ENCODE measurements at regions not wholly inside any gene's neighbourhood (a gene's known extent, or its start where the extent isn't known, plus 50 kb on each side); places are given as distances from the start of the nearest gene placed in this dataset.
A peak's percentile ranks its signal among the peaks of the same experiment; 100 is the strongest.

DNA sequence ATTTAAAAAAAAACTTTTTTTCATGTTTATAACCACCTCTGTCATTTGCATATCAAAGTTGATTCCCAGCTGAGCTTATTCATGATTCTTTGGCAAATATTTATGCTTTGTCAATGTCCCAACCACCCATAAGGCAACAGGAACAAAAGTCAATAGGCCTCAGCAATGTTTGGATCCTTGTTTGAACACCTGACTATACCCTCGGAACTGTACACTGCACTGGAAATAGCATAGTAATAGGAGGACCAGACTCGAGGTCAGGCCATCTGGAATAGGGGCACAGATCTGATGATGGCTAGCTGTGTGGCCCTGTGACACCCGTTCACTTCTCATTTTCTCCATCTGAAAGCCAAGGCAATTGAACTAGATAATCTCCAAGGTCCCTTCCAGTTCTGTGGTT, 301.7 kb upstream of the ATP11B start:
- TF ChIP-seq, protein P1, sequence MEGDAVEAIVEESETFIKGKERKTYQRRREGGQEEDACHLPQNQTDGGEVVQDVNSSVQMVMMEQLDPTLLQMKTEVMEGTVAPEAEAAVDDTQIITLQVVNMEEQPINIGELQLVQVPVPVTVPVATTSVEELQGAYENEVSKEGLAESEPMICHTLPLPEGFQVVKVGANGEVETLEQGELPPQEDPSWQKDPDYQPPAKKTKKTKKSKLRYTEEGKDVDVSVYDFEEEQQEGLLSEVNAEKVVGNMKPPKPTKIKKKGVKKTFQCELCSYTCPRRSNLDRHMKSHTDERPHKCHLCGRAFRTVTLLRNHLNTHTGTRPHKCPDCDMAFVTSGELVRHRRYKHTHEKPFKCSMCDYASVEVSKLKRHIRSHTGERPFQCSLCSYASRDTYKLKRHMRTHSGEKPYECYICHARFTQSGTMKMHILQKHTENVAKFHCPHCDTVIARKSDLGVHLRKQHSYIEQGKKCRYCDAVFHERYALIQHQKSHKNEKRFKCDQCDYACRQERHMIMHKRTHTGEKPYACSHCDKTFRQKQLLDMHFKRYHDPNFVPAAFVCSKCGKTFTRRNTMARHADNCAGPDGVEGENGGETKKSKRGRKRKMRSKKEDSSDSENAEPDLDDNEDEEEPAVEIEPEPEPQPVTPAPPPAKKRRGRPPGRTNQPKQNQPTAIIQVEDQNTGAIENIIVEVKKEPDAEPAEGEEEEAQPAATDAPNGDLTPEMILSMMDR (IDR thresholded peaks at IDR 0.05; ENCODE audit: borderline replicate concordance, extremely low read depth, insufficient read depth), result no peak
- intact Hi-C loops (cut with DNase I), result no loop called here
- H3K27ac ChIP-seq (ENCODE audit: low read depth in 2 of 2, low read length in 2 of 2), result no peak overlapping the region
- no peaks in the 10 kb centered on the region for H3K36me3 ChIP-seq (ENCODE audit: control insufficient read depth in 2 of 3, insufficient read depth in 3 of 3, low read length in 3 of 3)
- peaks cover 0 to 3% (median 0%) of the 10 kb centered on the region in 3 donors for H3K4me1 ChIP-seq (ENCODE audit: control insufficient read depth in 2 of 3, insufficient read depth in 2 of 3, low read depth in 1 of 3, low read length in 3 of 3)
- H3K9ac ChIP-seq (ENCODE audit: low read length in 3 of 3), result no peak overlapping the region
- H3K9me3 ChIP-seq (ENCODE audit: control insufficient read depth in 2 of 3, insufficient read depth in 1 of 3, low read length in 3 of 3), result no peaks in the 10 kb centered on the region
- no peaks in the 10 kb centered on the region for H3K27me3 ChIP-seq (ENCODE audit: control insufficient read depth, insufficient read depth, low read length)
- no peak for DNase-seq
- no peak overlapping the region for H3K4me3 ChIP-seq (ENCODE audit: low read length in 3 of 3)
- FAIRE-seq, result no peak

DNA sequence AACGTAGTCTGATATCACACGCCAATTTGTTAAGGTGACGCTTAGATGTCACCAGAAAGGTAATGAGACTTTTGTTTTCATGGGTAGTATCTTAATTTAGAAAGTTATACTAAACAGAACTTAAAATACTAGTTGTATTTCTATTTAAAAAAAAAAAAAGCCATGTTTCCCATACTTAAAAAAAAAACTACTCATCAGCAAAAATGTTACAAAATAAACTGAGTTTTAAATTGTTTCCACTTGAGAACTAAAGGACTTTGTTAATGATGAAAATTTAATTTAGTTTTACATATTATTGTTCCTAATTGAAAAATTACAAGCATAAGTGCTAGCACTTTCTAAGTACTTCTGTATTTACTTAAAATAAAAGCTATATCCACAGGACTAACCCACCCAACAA, 300.8 kb upstream of the ATP11B start:
- no peaks in the 10 kb centered on the region for H3K27me3 ChIP-seq (ENCODE audit: control insufficient read depth, insufficient read depth, low read length)
- H3K36me3 ChIP-seq (ENCODE audit: control insufficient read depth in 2 of 3, insufficient read depth in 3 of 3, low read length in 3 of 3), result no peaks in the 10 kb centered on the region
- H3K4me1 ChIP-seq (ENCODE audit: control insufficient read depth in 2 of 3, insufficient read depth in 2 of 3, low read depth in 1 of 3, low read length in 3 of 3), result peaks cover 0 to 3% (median 0%) of the 10 kb centered on the region in 3 donors
- H3K27ac ChIP-seq (ENCODE audit: low read depth in 2 of 2, low read length in 2 of 2), result no peak overlapping the region
- intact Hi-C loops (cut with DNase I), result no loop called here
- no peak overlapping the region for H3K9ac ChIP-seq (ENCODE audit: low read length in 3 of 3)
- FAIRE-seq, result no peak
- no peaks in the 10 kb centered on the region for H3K9me3 ChIP-seq (ENCODE audit: control insufficient read depth in 2 of 3, insufficient read depth in 1 of 3, low read length in 3 of 3)
- no peak overlapping the region for H3K4me3 ChIP-seq (ENCODE audit: low read length in 3 of 3)
- TF ChIP-seq, protein P1 (IDR thresholded peaks at IDR 0.05; ENCODE audit: borderline replicate concordance, extremely low read depth, insufficient read depth), result no peak
- DNase-seq, result no peak

DNA sequence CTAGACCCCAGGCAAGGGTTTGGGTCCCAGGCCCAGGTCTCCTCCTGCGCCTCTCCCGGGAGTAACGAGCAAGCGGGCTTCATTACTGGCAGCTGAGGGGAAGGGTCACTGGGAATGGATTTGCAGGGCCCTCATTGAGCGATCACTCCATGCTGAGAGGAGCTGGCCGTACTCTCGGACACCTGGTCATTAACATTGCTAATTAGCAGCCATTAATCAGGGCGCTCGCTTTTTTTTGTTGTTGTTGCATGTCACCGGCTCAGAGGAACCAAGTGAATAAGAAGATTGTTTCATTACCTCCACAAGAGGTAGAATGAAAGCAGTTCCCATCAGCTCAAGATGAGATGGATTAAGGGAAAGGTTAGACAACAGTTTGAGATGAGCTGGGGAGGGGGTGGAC, 293.0 kb upstream of the ATP11B start:
- DNase-seq (no peak), FAIRE-seq (no peak)
- Histone ChIP-seq H3K9ac (ENCODE audit: low read length in 3 of 3) (no peak overlapping the region), H3K9me3 (ENCODE audit: control insufficient read depth in 2 of 3, insufficient read depth in 1 of 3, low read length in 3 of 3) (no peaks in the 10 kb centered on the region), H3K4me3 (ENCODE audit: low read length in 3 of 3) (no peak overlapping the region), H3K4me1 (ENCODE audit: control insufficient read depth in 2 of 3, insufficient read depth in 2 of 3, low read depth in 1 of 3, low read length in 3 of 3) (no peaks in the 10 kb centered on the region), H3K27me3 (ENCODE audit: control insufficient read depth, insufficient read depth, low read length) (no peaks in the 10 kb centered on the region), H3K36me3 (ENCODE audit: control insufficient read depth in 2 of 3, insufficient read depth in 3 of 3, low read length in 3 of 3) (no peaks in the 10 kb centered on the region), H3K27ac (ENCODE audit: low read depth in 2 of 2, low read length in 2 of 2) (no peak overlapping the region)
- intact Hi-C loops (cut with DNase I), result no loop called here
- TF ChIP-seq, protein P1 (IDR thresholded peaks at IDR 0.05; ENCODE audit: borderline replicate concordance, extremely low read depth, insufficient read depth), result no peak

DNA sequence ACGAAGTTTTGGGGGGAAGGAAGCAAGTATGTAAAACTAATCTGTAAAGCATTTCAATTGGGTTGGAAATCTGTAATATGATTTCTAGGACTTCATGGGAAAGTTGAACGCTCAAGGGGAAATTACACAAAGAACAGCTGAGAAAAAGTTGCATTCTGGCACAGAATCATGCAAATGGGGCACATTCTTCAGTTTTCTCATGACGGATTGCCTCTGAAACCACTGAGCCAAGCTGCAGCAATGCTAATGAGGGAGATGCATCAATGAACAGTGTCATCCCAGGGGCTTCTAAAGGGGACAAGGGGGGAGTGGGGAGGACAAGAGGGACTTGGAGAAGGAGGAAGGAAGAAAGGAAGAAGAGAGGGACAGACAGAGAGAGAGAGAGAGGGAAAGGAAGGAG, 291.4 kb upstream of the ATP11B start:
- intact Hi-C loops (cut with DNase I), result no loop called here

More for the DNA sequence above, 291.4 kb upstream of the ATP11B start:
- Histone ChIP-seq H3K27ac (ENCODE audit: low read depth in 2 of 2, low read length in 2 of 2) (no peak overlapping the region), H3K27me3 (ENCODE audit: control insufficient read depth, insufficient read depth, low read length) (no peaks in the 10 kb centered on the region), H3K9me3 (ENCODE audit: control insufficient read depth in 2 of 3, insufficient read depth in 1 of 3, low read length in 3 of 3) (no peaks in the 10 kb centered on the region), H3K4me1 (ENCODE audit: control insufficient read depth in 2 of 3, insufficient read depth in 2 of 3, low read depth in 1 of 3, low read length in 3 of 3) (no peaks in the 10 kb centered on the region), H3K4me3 (ENCODE audit: low read length in 3 of 3) (no peak overlapping the region), H3K9ac (ENCODE audit: low read length in 3 of 3) (no peak overlapping the region), H3K36me3 (ENCODE audit: control insufficient read depth in 2 of 3, insufficient read depth in 3 of 3, low read length in 3 of 3) (no peaks in the 10 kb centered on the region)
- DNase-seq, result peak in 3 of 5 donors; percentile 38 to 74 (median 69)
- no peak for FAIRE-seq
- TF ChIP-seq, protein P1 (IDR thresholded peaks at IDR 0.05; ENCODE audit: borderline replicate concordance, extremely low read depth, insufficient read depth), result no peak

Measured in kidney (tissue), 13 donors.